ENCODE measurements at regions not wholly inside any gene's neighbourhood (a gene's known extent, or its start where the extent isn't known, plus 50 kb on each side); places are given as distances from the start of the nearest gene placed in this dataset.

- TF ChIP-seq CTCF (IDR thresholded peaks at IDR 0.05) (no peak), POLR2A (IDR thresholded peaks at IDR 0.05) (no peak)
Observed at GRCh38 chr1:37239225-37239740, 205.0 kb upstream of the GRIK3 start.
